PC-9 (cell line): ENCODE measurements at regions not wholly inside any gene's neighbourhood (a gene's known extent, or its start where the extent isn't known, plus 50 kb on each side); places are given as distances from the start of the nearest gene placed in this dataset.

ENCODE experiments used
- BruUV-seq: library from RNA; stranded (reverse); fragments of 400-500 nt; replicated peaks from 2 replicates; lab custom pipeline; 2021; lab: Mats Ljungman, UMichigan
- CTCF ChIA-PET: fragments of 300-600 bp; sonication (Branson Sonifier 250); formaldehyde crosslinking; loops from one replicate; lab custom pipeline; 2022; ENCODE audit warnings: antibody characterized with exemption; lab: Charles Lee
- POLR2A ChIA-PET: fragments of 300-600 bp; sonication (Branson Sonifier 250); formaldehyde crosslinking; loops from one replicate; lab custom pipeline; 2022; ENCODE audit warnings: antibody characterized with exemption; ENCODE audit not compliant: unreplicated experiment; lab: Charles Lee
- DNase-seq, 2 experiments: peaks; one replicate each; pipeline versions ENCODE4 v3.0.0 to v3.0.0-alpha.2; 2015 to 2022; ENCODE audit warnings: mixed read lengths in 1 of 2
- H2AFZ ChIP-seq: fragments of 200-600 bp; sonication (generic); 2 replicates; pipeline ENCODE4 v1.8.1; 2017; ENCODE audit warnings: antibody characterized with exemption
- H3F3A ChIP-seq: fragments of 200-600 bp; sonication (generic); 2 replicates; pipeline ENCODE4 v1.8.1; 2017; ENCODE audit warnings: antibody characterized with exemption, mild to moderate bottlenecking, low read depth; ENCODE audit not compliant: insufficient read depth
- H3K27ac ChIP-seq: fragments of 200-600 bp; sonication (generic); 2 replicates; pipeline ENCODE4 v1.6.1; 2016; ENCODE audit warnings: mixed run types
- H3K27me3 ChIP-seq: fragments of 200-600 bp; sonication (generic); 2 replicates; pipeline ENCODE4 v1.6.1; 2016; ENCODE audit warnings: low read depth, mixed run types; ENCODE audit not compliant: insufficient read depth
- H3K36me3 ChIP-seq: fragments of 200-600 bp; sonication (generic); 2 replicates; pipeline ENCODE4 v1.6.1; 2016; ENCODE audit warnings: low read depth, mixed run types
- H3K4me1 ChIP-seq: fragments of 200-600 bp; sonication (generic); replicated peaks from 2 replicates; pipeline ENCODE4 v1.6.1; 2016; ENCODE audit warnings: mixed run types; ENCODE audit not compliant: insufficient read depth
- H3K4me2 ChIP-seq: fragments of 200-600 bp; sonication (generic); 2 replicates; pipeline ENCODE4 v1.6.1; 2017; ENCODE audit warnings: mixed run types
- H3K4me3 ChIP-seq: fragments of 200-600 bp; sonication (generic); 2 replicates; pipeline ENCODE4 v1.6.1; 2016; ENCODE audit warnings: mixed run types
- H3K79me2 ChIP-seq: fragments of 200-600 bp; sonication (generic); 2 replicates; pipeline ENCODE4 v1.6.1; 2017; ENCODE audit warnings: low read depth, mixed run types
- H3K9me2 ChIP-seq: fragments of 200-600 bp; sonication (generic); 2 replicates; pipeline ENCODE4 v1.8.1; 2017; ENCODE audit warnings: mild to moderate bottlenecking; ENCODE audit not compliant: insufficient read depth
- H3K9me3 ChIP-seq: fragments of 200-600 bp; sonication (generic); 2 replicates; pipeline ENCODE4 v1.8.1; 2016; ENCODE audit warnings: low read depth; ENCODE audit not compliant: insufficient read depth
- H4K20me1 ChIP-seq: fragments of 200-600 bp; sonication (generic); 2 replicates; pipeline ENCODE4 v1.8.1; 2017; ENCODE audit not compliant: insufficient read depth
- EZH2 ChIP-seq: fragments of 200-600 bp; sonication (generic); IDR thresholded peaks from 2 replicates; pipeline ENCODE4 v1.8.0; 2017; ENCODE audit warnings: antibody characterized with exemption, low read depth
- intact Hi-C: fragments of 100-400 bp; cut with micrococcal nuclease; formaldehyde crosslinking; loops from one replicate; pipeline ENCODE4 v1.10.0; 2022; ENCODE audit not compliant: unreplicated experiment
- TF ChIP-seq, protein P1 (sequence below): fragments of 200-600 bp; sonication (generic); conservative IDR thresholded peaks from 2 replicates; pipeline ENCODE4 v1.6.1; 2017; ENCODE audit warnings: mixed run types, antibody characterized with exemption, mild to moderate bottlenecking, moderate library complexity

DNA sequence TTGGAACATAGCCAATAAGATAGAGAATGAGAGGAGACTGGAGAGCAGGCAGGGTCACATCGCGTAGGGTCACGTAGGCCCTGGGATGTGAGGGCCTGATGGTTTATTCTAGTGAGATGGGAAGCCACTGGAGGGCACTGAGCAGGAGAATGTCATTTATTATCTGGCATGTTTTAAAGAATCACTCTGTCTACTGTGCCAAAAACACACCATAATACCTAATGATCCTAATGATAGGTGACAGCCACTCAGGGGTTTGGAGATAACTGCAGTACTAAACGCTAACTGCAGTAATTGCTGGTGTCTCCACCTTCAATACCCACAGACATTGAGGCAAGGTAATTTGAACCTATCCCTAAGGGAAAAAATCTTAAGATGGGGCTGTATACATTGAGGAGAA lies 185.4 kb downstream of the TTLL7 start:
- Histone ChIP-seq H2AFZ (no peak overlapping the region), H3K9me3 (no peaks in the 10 kb centered on the region), H3K27me3 (no peaks in the 10 kb centered on the region), H3K36me3 (no peaks in the 10 kb centered on the region), H3K27ac (no peak overlapping the region), H3F3A (no peaks in the 10 kb centered on the region), H4K20me1 (no peaks in the 10 kb centered on the region), H3K4me1 (peaks cover 2% of the 10 kb centered on the region; the same call in 1 of the 2 replicates), H3K4me3 (no peak overlapping the region), H3K9me2 (no peaks in the 10 kb centered on the region), H3K79me2 (no peaks in the 10 kb centered on the region), H3K4me2 (no peak overlapping the region)
- BruUV-seq: no TSS peak
- TF ChIP-seq, protein P1, sequence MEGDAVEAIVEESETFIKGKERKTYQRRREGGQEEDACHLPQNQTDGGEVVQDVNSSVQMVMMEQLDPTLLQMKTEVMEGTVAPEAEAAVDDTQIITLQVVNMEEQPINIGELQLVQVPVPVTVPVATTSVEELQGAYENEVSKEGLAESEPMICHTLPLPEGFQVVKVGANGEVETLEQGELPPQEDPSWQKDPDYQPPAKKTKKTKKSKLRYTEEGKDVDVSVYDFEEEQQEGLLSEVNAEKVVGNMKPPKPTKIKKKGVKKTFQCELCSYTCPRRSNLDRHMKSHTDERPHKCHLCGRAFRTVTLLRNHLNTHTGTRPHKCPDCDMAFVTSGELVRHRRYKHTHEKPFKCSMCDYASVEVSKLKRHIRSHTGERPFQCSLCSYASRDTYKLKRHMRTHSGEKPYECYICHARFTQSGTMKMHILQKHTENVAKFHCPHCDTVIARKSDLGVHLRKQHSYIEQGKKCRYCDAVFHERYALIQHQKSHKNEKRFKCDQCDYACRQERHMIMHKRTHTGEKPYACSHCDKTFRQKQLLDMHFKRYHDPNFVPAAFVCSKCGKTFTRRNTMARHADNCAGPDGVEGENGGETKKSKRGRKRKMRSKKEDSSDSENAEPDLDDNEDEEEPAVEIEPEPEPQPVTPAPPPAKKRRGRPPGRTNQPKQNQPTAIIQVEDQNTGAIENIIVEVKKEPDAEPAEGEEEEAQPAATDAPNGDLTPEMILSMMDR: no peak
- TF ChIP-seq EZH2: no peak
- DNase-seq: no peak
- intact Hi-C loops: no loop called here
- ChIA-PET CTCF (no interaction called here), POLR2A (no interaction called here)

DNA sequence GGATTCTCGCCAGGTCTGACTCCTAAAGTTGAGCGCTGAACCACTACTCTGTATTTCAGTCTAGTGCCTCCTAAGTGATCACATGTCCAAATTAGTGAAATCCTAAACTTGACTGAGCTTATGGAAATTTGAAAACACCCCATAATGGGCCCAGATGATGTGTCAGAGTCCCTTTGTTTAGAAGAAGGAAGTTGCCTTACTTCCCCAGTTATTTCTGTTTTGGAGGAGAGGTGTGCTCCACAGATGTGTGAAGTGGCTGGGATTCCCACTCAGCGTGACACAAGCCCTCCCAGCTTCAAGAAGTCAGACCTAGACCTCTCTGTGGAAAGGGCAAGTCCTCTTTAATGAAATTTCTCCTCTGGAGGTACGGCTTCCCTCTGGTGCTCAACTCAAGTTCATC lies 188.8 kb downstream of the TTLL7 start:
- no peaks in the 10 kb centered on the region for H3K9me2 ChIP-seq
- no peaks in the 10 kb centered on the region for H4K20me1 ChIP-seq
- no peak for TF ChIP-seq EZH2
- TF ChIP-seq, protein P1: no peak
- no peak overlapping the region for H2AFZ ChIP-seq
- no peaks in the 10 kb centered on the region for H3K79me2 ChIP-seq
- no peaks in the 10 kb centered on the region for H3K27me3 ChIP-seq
- no peaks in the 10 kb centered on the region for H3K4me1 ChIP-seq
- no TSS peak for BruUV-seq
- H3K9me3 ChIP-seq: no peaks in the 10 kb centered on the region
- no peak for DNase-seq
- POLR2A ChIA-PET: no interaction called here
- CTCF ChIA-PET: no interaction called here
- H3K36me3 ChIP-seq: no peaks in the 10 kb centered on the region
- no peak overlapping the region for H3K27ac ChIP-seq
- intact Hi-C loops: no loop called here
- H3K4me3 ChIP-seq: no peak overlapping the region
- H3K4me2 ChIP-seq: no peak overlapping the region
- no peaks in the 10 kb centered on the region for H3F3A ChIP-seq

DNA sequence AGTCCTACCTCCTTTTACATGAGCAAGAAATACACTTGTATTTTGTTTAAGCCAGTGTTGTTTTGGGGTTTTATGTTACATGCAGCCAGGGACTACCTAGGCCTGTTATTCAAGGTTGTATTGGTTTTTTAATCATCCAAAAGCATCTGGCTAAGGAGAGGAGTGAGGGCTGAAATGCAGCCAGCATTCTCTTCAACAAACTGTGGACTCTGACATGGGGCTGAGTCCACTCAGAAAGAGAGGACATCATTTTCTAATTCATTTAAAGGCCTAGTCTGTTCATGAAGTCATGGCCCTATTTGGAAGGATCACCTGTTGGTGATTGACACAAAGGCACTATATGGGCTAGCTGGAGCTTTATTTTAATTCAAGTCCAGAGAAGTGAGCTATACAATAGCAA lies 190.4 kb downstream of the TTLL7 start:
- no peak overlapping the region for H3K4me2 ChIP-seq
- H3K27me3 ChIP-seq: no peaks in the 10 kb centered on the region
- no peaks in the 10 kb centered on the region for H3F3A ChIP-seq
- no peaks in the 10 kb centered on the region for H3K9me3 ChIP-seq
- H4K20me1 ChIP-seq: no peaks in the 10 kb centered on the region
- H3K4me3 ChIP-seq: no peak overlapping the region
- H2AFZ ChIP-seq: no peak overlapping the region
- DNase-seq: no peak
- ChIA-PET CTCF (no interaction called here), POLR2A (no interaction called here)
- no peaks in the 10 kb centered on the region for H3K36me3 ChIP-seq
- intact Hi-C loops: no loop called here
- no peak overlapping the region for H3K27ac ChIP-seq
- no peaks in the 10 kb centered on the region for H3K79me2 ChIP-seq
- no peaks in the 10 kb centered on the region for H3K4me1 ChIP-seq
- TF ChIP-seq, protein P1: no peak
- no peak for TF ChIP-seq EZH2
- no TSS peak for BruUV-seq
- no peaks in the 10 kb centered on the region for H3K9me2 ChIP-seq
